ENCODE measurements at regions not wholly inside any gene's neighbourhood (a gene's known extent, or its start where the extent isn't known, plus 50 kb on each side); places are given as distances from the start of the nearest gene placed in this dataset.
A peak's percentile ranks its signal among the peaks of the same experiment; 100 is the strongest.
"Not testable (repeated sequence)": the region's sequence is repeated elsewhere in the genome, so short reads cannot be mapped to it uniquely, and the experiment has no call there.

GRCh38 chr1:78737241-78737640 lies 87.6 kb downstream of the IFI44 start:
- H3K36me3 ChIP-seq (ENCODE audit: insufficient read depth, low read length), result no peaks in the 10 kb centered on the region
- no peak overlapping the region for H2AFZ ChIP-seq (ENCODE audit: low read length, unreplicated experiment)
- no peaks in the 10 kb centered on the region for H3K27me3 ChIP-seq (ENCODE audit: insufficient read depth, low read length)
- H3K27ac ChIP-seq (ENCODE audit: low read depth, low read length), result no peak overlapping the region
- H3K4me3 ChIP-seq (ENCODE audit: low read depth, low read length), result no peak overlapping the region
- H3K4me1 ChIP-seq (ENCODE audit: control insufficient read depth, insufficient read depth, low read length, unreplicated experiment), result no peaks in the 10 kb centered on the region
- no peaks in the 10 kb centered on the region for H3K79me2 ChIP-seq (ENCODE audit: control insufficient read depth, insufficient read depth, low read length, unreplicated experiment)

GRCh38 chr1:78743626-78744025 lies 94.0 kb downstream of the IFI44 start:
- Histone ChIP-seq H3K4me3 (ENCODE audit: low read depth, low read length) (no peak overlapping the region), H2AFZ (ENCODE audit: low read length, unreplicated experiment) (peak overlapping the region; percentile 52)

GRCh38 chr1:78745111-78745510 lies 95.5 kb downstream of the IFI44 start:
- Histone ChIP-seq H2AFZ (ENCODE audit: low read length, unreplicated experiment) (no peak overlapping the region), H3K36me3 (ENCODE audit: insufficient read depth, low read length) (no peaks in the 10 kb centered on the region), H3K27me3 (ENCODE audit: insufficient read depth, low read length) (no peaks in the 10 kb centered on the region), H3K4me3 (ENCODE audit: low read depth, low read length) (no peak overlapping the region), H3K79me2 (ENCODE audit: control insufficient read depth, insufficient read depth, low read length, unreplicated experiment) (no peaks in the 10 kb centered on the region), H3K4me1 (ENCODE audit: control insufficient read depth, insufficient read depth, low read length, unreplicated experiment) (peaks cover 11% of the 10 kb centered on the region), H3K27ac (ENCODE audit: low read depth, low read length) (no peak overlapping the region)

More at GRCh38 chr1:78743626-78744025, 94.0 kb downstream of the IFI44 start:
- Histone ChIP-seq H3K27me3 (ENCODE audit: insufficient read depth, low read length) (no peaks in the 10 kb centered on the region), H3K79me2 (ENCODE audit: control insufficient read depth, insufficient read depth, low read length, unreplicated experiment) (no peaks in the 10 kb centered on the region), H3K4me1 (ENCODE audit: control insufficient read depth, insufficient read depth, low read length, unreplicated experiment) (peaks cover 11% of the 10 kb centered on the region), H3K27ac (ENCODE audit: low read depth, low read length) (no peak overlapping the region), H3K36me3 (ENCODE audit: insufficient read depth, low read length) (no peaks in the 10 kb centered on the region)

GRCh38 chr1:78753679-78754078 lies 104.0 kb downstream of the IFI44 start:
- not testable (repeated sequence) for H3K4me3 ChIP-seq (ENCODE audit: low read depth, low read length); H3K27me3 ChIP-seq (ENCODE audit: insufficient read depth, low read length); H3K36me3 ChIP-seq (ENCODE audit: insufficient read depth, low read length); H2AFZ ChIP-seq (ENCODE audit: low read length, unreplicated experiment); H3K4me1 ChIP-seq (ENCODE audit: control insufficient read depth, insufficient read depth, low read length, unreplicated experiment); H3K79me2 ChIP-seq (ENCODE audit: control insufficient read depth, insufficient read depth, low read length, unreplicated experiment); H3K27ac ChIP-seq (ENCODE audit: low read depth, low read length)

DNA sequence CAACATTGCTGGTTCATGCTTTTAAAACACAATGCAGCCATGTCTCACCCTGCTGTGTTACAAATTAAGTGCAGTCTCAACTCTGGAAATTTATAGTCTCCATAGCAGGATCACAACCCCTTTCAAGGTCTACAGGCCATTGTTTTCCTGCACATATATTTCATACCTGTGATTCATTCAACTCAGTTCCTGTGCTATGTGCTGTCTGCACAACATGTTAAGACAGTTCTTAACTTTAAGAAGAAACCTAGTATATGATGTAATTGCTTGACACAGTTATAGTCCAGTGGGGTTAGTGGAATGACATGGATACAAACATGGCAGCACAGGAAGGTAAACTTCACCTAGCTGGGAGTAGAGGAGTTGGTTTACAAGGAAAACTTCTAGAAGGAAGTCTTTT lies 106.4 kb downstream of the IFI44 start:
- no peaks in the 10 kb centered on the region for H3K36me3 ChIP-seq (ENCODE audit: insufficient read depth, low read length)
- peaks cover 3% of the 10 kb centered on the region for H3K4me1 ChIP-seq (ENCODE audit: control insufficient read depth, insufficient read depth, low read length, unreplicated experiment)
- H2AFZ ChIP-seq (ENCODE audit: low read length, unreplicated experiment), result no peak overlapping the region
- H3K79me2 ChIP-seq (ENCODE audit: control insufficient read depth, insufficient read depth, low read length, unreplicated experiment), result no peaks in the 10 kb centered on the region
- H3K4me3 ChIP-seq (ENCODE audit: low read depth, low read length), result no peak overlapping the region
- no peaks in the 10 kb centered on the region for H3K27me3 ChIP-seq (ENCODE audit: insufficient read depth, low read length)
- no peak overlapping the region for H3K27ac ChIP-seq (ENCODE audit: low read depth, low read length)

DNA sequence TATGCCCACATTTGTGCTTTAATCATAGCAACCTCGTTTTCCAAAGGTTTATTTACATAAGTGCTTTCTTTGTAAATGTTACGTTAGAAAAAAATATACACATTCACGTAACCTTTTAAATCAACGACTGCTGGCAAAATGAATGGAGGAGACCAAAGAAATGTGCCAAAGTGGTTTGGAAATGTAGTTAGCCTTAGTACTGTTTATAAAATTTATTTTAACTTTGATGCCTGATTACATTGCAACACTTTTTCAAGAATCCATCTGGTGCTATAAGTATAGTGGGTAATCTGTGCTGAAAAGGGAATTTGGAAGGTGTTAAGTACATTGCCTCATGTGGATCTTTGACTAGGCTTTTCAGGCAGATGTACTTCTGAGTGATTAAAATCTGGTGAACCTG lies 108.9 kb downstream of the IFI44 start:
- Histone ChIP-seq H3K4me3 (ENCODE audit: low read depth, low read length) (no peak overlapping the region), H2AFZ (ENCODE audit: low read length, unreplicated experiment) (no peak overlapping the region), H3K4me1 (ENCODE audit: control insufficient read depth, insufficient read depth, low read length, unreplicated experiment) (peaks cover 10% of the 10 kb centered on the region), H3K27ac (ENCODE audit: low read depth, low read length) (no peak overlapping the region), H3K27me3 (ENCODE audit: insufficient read depth, low read length) (no peaks in the 10 kb centered on the region), H3K79me2 (ENCODE audit: control insufficient read depth, insufficient read depth, low read length, unreplicated experiment) (no peaks in the 10 kb centered on the region), H3K36me3 (ENCODE audit: insufficient read depth, low read length) (no peaks in the 10 kb centered on the region)

DNA sequence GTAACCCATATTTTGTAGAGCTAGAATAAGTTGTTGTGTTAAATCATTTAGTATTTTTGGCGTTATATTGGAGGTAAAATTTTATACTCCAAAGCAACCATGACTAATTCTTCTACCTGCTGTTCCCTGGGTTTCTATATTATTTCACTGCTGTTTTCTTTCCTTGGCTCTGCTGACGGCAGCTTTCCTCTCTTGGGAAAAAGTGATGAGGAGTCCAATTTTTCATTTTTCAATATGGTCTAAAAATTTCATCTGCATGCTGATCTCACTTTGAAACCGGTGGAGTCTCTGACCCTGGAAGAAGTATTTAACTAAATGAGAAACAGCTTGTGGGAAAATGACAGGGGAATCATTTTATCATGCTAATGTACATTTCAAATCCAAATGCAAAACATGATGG lies 110.2 kb downstream of the IFI44 start:
- H3K4me3 ChIP-seq (ENCODE audit: low read depth, low read length), result no peak overlapping the region
- no peaks in the 10 kb centered on the region for H3K27me3 ChIP-seq (ENCODE audit: insufficient read depth, low read length)
- H3K27ac ChIP-seq (ENCODE audit: low read depth, low read length), result no peak overlapping the region
- no peaks in the 10 kb centered on the region for H3K79me2 ChIP-seq (ENCODE audit: control insufficient read depth, insufficient read depth, low read length, unreplicated experiment)
- H3K4me1 ChIP-seq (ENCODE audit: control insufficient read depth, insufficient read depth, low read length, unreplicated experiment), result peaks cover 10% of the 10 kb centered on the region
- no peak overlapping the region for H2AFZ ChIP-seq (ENCODE audit: low read length, unreplicated experiment)
- no peaks in the 10 kb centered on the region for H3K36me3 ChIP-seq (ENCODE audit: insufficient read depth, low read length)

DNA sequence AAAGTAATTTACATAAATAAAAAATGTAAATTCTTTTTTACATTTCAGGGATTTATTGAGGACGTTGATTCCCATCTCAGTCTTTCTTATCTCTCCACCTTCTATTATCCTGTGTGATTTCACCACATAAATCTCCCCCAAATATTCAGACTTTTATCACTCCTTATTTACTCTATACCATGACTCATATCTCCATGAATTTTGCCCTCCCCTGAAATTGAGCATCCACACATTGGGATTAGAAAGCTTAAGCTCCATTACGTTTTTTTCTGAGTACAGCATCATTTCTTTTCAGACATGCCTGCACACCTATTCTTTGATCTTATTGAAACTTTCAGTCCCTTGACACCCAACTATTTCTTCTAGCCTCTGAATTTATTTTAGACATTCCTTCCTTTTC lies 111.2 kb downstream of the IFI44 start:
- H3K4me3 ChIP-seq (ENCODE audit: low read depth, low read length), result no peak overlapping the region
- H3K36me3 ChIP-seq (ENCODE audit: insufficient read depth, low read length), result no peaks in the 10 kb centered on the region
- no peaks in the 10 kb centered on the region for H3K27me3 ChIP-seq (ENCODE audit: insufficient read depth, low read length)
- peaks cover 10% of the 10 kb centered on the region for H3K4me1 ChIP-seq (ENCODE audit: control insufficient read depth, insufficient read depth, low read length, unreplicated experiment)
- no peak overlapping the region for H3K27ac ChIP-seq (ENCODE audit: low read depth, low read length)
- H2AFZ ChIP-seq (ENCODE audit: low read length, unreplicated experiment), result no peak overlapping the region
- H3K79me2 ChIP-seq (ENCODE audit: control insufficient read depth, insufficient read depth, low read length, unreplicated experiment), result no peaks in the 10 kb centered on the region

DNA sequence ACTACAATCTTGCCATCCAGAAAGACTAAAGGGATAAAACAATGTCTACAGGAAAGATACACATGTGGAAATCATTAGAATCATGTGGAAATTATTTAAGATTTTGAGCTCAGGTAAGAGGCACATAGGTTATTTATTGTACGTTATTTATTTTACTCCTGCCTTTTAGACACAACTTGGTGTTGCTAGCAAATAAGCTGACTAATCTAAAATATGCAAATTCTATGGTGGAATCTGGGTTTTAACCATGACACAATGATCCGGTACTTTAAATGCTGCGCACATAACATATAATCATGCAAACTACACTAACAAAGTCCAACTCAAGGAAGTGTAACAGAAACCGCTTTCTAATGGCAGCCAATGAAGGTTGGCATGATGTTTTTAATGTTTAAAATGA lies 112.5 kb downstream of the IFI44 start:
- Histone ChIP-seq H3K4me1 (ENCODE audit: control insufficient read depth, insufficient read depth, low read length, unreplicated experiment) (peaks cover 10% of the 10 kb centered on the region), H3K4me3 (ENCODE audit: low read depth, low read length) (no peak overlapping the region), H3K79me2 (ENCODE audit: control insufficient read depth, insufficient read depth, low read length, unreplicated experiment) (no peaks in the 10 kb centered on the region), H2AFZ (ENCODE audit: low read length, unreplicated experiment) (no peak overlapping the region), H3K27ac (ENCODE audit: low read depth, low read length) (no peak overlapping the region), H3K36me3 (ENCODE audit: insufficient read depth, low read length) (no peaks in the 10 kb centered on the region), H3K27me3 (ENCODE audit: insufficient read depth, low read length) (no peaks in the 10 kb centered on the region)

DNA sequence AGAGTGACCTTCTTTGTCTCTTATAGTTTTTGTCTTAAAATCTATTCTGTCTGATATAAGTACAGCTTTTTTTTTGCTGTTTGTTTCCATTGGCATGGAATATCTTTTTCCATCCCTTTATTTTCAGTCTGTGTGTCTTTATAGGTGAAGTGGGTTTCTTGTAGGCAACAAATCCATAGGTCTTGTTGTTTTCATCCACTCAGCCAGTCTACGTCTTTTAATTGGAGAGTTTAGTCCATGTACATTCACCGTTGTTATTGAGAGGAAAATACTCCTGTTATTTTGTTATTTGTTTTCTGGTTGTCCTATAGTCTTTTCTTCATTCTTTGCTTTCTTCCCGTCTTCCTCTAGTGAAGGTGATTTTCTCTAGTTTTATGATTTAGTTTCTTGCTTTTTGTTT lies 115.9 kb downstream of the IFI44 start:
- no peak overlapping the region for H2AFZ ChIP-seq (ENCODE audit: low read length, unreplicated experiment)
- H3K4me1 ChIP-seq (ENCODE audit: control insufficient read depth, insufficient read depth, low read length, unreplicated experiment), result peaks cover 10% of the 10 kb centered on the region
- H3K27ac ChIP-seq (ENCODE audit: low read depth, low read length), result no peak overlapping the region
- no peak overlapping the region for H3K4me3 ChIP-seq (ENCODE audit: low read depth, low read length)
- H3K79me2 ChIP-seq (ENCODE audit: control insufficient read depth, insufficient read depth, low read length, unreplicated experiment), result no peaks in the 10 kb centered on the region
- H3K36me3 ChIP-seq (ENCODE audit: insufficient read depth, low read length), result no peaks in the 10 kb centered on the region
- H3K27me3 ChIP-seq (ENCODE audit: insufficient read depth, low read length), result no peaks in the 10 kb centered on the region

- no peaks in the 10 kb centered on the region for H3K79me2 ChIP-seq (ENCODE audit: control insufficient read depth, insufficient read depth, low read length, unreplicated experiment)
- H2AFZ ChIP-seq (ENCODE audit: low read length, unreplicated experiment), result no peak overlapping the region
- H3K27me3 ChIP-seq (ENCODE audit: insufficient read depth, low read length), result no peaks in the 10 kb centered on the region
- H3K4me3 ChIP-seq (ENCODE audit: low read depth, low read length), result no peak overlapping the region
- H3K36me3 ChIP-seq (ENCODE audit: insufficient read depth, low read length), result no peaks in the 10 kb centered on the region
- H3K4me1 ChIP-seq (ENCODE audit: control insufficient read depth, insufficient read depth, low read length, unreplicated experiment), result peaks cover 7% of the 10 kb centered on the region
- 0 out of 2 replicates have a peak overlapping the region, but pooled peaks have one; percentile 6 for H3K27ac ChIP-seq (ENCODE audit: low read depth, low read length)
Measured at GRCh38 chr1:78779831-78780230, 130.2 kb downstream of the IFI44 start.
